GM18519 (cell line): ENCODE measurements at regions not wholly inside any gene's neighbourhood (a gene's known extent, or its start where the extent isn't known, plus 50 kb on each side); places are given as distances from the start of the nearest gene placed in this dataset.

Experiments
- ATAC-seq: cut with Tn5 transposase; IDR thresholded peaks from one replicate; pipeline ENCODE4 v1.9.1; 2021; ENCODE audit warnings: mild to moderate bottlenecking, moderate library complexity; ENCODE audit not compliant: unreplicated experiment, low FRiP score

- ATAC-seq: no peak
These were observed 319.2 kb downstream of the CDC14C start for GRCh38 chr7:49243521-49243920.

- no peak for ATAC-seq
These were observed 320.2 kb downstream of the CDC14C start for GRCh38 chr7:49244543-49244942.

- ATAC-seq: no peak
These were observed 320.7 kb downstream of the CDC14C start for GRCh38 chr7:49245062-49245461.

- no peak for ATAC-seq
These were observed 323.4 kb downstream of the CDC14C start for GRCh38 chr7:49247759-49248158.

GRCh38 chr7:49255054-49255453 is 330.7 kb downstream of the CDC14C start:
- no peak for ATAC-seq

GRCh38 chr7:49260538-49260937 is 336.2 kb downstream of the CDC14C start:
- no peak for ATAC-seq

GRCh38 chr7:49261928-49262327 is 337.6 kb downstream of the CDC14C start:
- no peak for ATAC-seq

GRCh38 chr7:49264530-49264929 is 340.2 kb downstream of the CDC14C start:
- ATAC-seq: no peak

- no peak for ATAC-seq
These were observed 349.6 kb downstream of the CDC14C start for GRCh38 chr7:49273897-49274296.

GRCh38 chr7:49279891-49280290 is 355.5 kb downstream of the CDC14C start:
- ATAC-seq: no peak

- ATAC-seq: no peak
These were observed 363.3 kb downstream of the CDC14C start for GRCh38 chr7:49287653-49288052.

GRCh38 chr7:49294611-49295010 is 370.3 kb downstream of the CDC14C start:
- no peak for ATAC-seq

- ATAC-seq: no peak
These were observed 370.8 kb downstream of the CDC14C start for GRCh38 chr7:49295146-49295545.

- ATAC-seq: no peak
These were observed 373.6 kb downstream of the CDC14C start for GRCh38 chr7:49297958-49298357.

GRCh38 chr7:49308787-49309186 is 384.4 kb downstream of the CDC14C start:
- ATAC-seq: no peak

- no peak for ATAC-seq
These were observed 395.7 kb downstream of the CDC14C start for GRCh38 chr7:49320083-49320482.

GRCh38 chr7:49321843-49322242 is 397.5 kb downstream of the CDC14C start:
- ATAC-seq: no peak

- no peak for ATAC-seq
These were observed 398.1 kb downstream of the CDC14C start for GRCh38 chr7:49322476-49322875.

GRCh38 chr7:49324040-49324439 is 399.7 kb downstream of the CDC14C start:
- ATAC-seq: no peak

GRCh38 chr7:49324707-49325106 is 400.4 kb downstream of the CDC14C start:
- ATAC-seq: no peak

- no peak for ATAC-seq
These were observed 401.2 kb downstream of the CDC14C start for GRCh38 chr7:49325571-49325970.

GRCh38 chr7:49327155-49327554 is 402.8 kb downstream of the CDC14C start:
- ATAC-seq: no peak

GRCh38 chr7:49333180-49333881 is 409.0 kb downstream of the CDC14C start:
- no peak for ATAC-seq
